ENCODE measurements at regions not wholly inside any gene's neighbourhood (a gene's known extent, or its start where the extent isn't known, plus 50 kb on each side); places are given as distances from the start of the nearest gene placed in this dataset.

- Mint-ChIP-seq H3K4me1 (peaks cover 15% of the 10 kb centered on the region), H3K27me3 (peaks cover 61% of the 10 kb centered on the region), H3K4me3 (no peak overlapping the region), H3K36me3 (ENCODE audit: low read depth) (no peaks in the 10 kb centered on the region), H3K27ac (no peak overlapping the region)
- DNase-seq (no peak), ATAC-seq (no peak)
- no peaks in the 10 kb centered on the region for H3K9me3 ChIP-seq (ENCODE audit: control insufficient read depth, low read length, poor library complexity, severe bottlenecking)
Measured at GRCh38 chr13:99898421-99898820, 73.1 kb downstream of the ZIC5 start.

- no peaks in the 10 kb centered on the region for H3K9me3 ChIP-seq (ENCODE audit: control insufficient read depth, low read length, poor library complexity, severe bottlenecking)
- no peak overlapping the region for H3K27ac Mint-ChIP-seq
- peaks cover 54% of the 10 kb centered on the region for H3K27me3 Mint-ChIP-seq
- H3K36me3 Mint-ChIP-seq (ENCODE audit: low read depth): no peaks in the 10 kb centered on the region
- peaks cover 15% of the 10 kb centered on the region for H3K4me1 Mint-ChIP-seq
- H3K4me3 Mint-ChIP-seq: no peak overlapping the region
- ATAC-seq: no peak
- no peak for DNase-seq
Measured at GRCh38 chr13:99897076-99897440, 74.5 kb downstream of the ZIC5 start.

- Mint-ChIP-seq H3K36me3 (ENCODE audit: low read depth) (no peaks in the 10 kb centered on the region), H3K4me3 (peak overlapping the region; percentile 79), H3K4me1 (peaks cover 15% of the 10 kb centered on the region), H3K27me3 (peaks cover 54% of the 10 kb centered on the region), H3K27ac (no peak overlapping the region)
- H3K9me3 ChIP-seq (ENCODE audit: control insufficient read depth, low read length, poor library complexity, severe bottlenecking): no peaks in the 10 kb centered on the region
- ATAC-seq: no peak
- no peak for DNase-seq
Measured at GRCh38 chr13:99896369-99897075, 75.0 kb downstream of the ZIC5 start.

GRCh38 chr13:99895444-99896368 lies 75.9 kb downstream of the ZIC5 start:
- ATAC-seq (peak; percentile 29), DNase-seq (no peak)
- no peak overlapping the region for H3K27ac Mint-ChIP-seq
- H3K9me3 ChIP-seq (ENCODE audit: control insufficient read depth, low read length, poor library complexity, severe bottlenecking): no peaks in the 10 kb centered on the region
- peak overlapping the region; percentile 89 for H3K4me3 Mint-ChIP-seq
- peaks cover 15% of the 10 kb centered on the region for H3K4me1 Mint-ChIP-seq
- no peaks in the 10 kb centered on the region for H3K36me3 Mint-ChIP-seq (ENCODE audit: low read depth)
- H3K27me3 Mint-ChIP-seq: peaks cover 47% of the 10 kb centered on the region

- DNase-seq: no peak
- peaks cover 9% of the 10 kb centered on the region for H3K4me1 Mint-ChIP-seq
- H3K27ac Mint-ChIP-seq: peak overlapping the region; percentile 49
- no peaks in the 10 kb centered on the region for H3K9me3 ChIP-seq (ENCODE audit: control insufficient read depth, low read length, poor library complexity, severe bottlenecking)
- H3K27me3 Mint-ChIP-seq: peaks cover 40% of the 10 kb centered on the region
- H3K36me3 Mint-ChIP-seq (ENCODE audit: low read depth): no peaks in the 10 kb centered on the region
- ATAC-seq: no peak
- peak overlapping the region; percentile 89 for H3K4me3 Mint-ChIP-seq
Measured at GRCh38 chr13:99894840-99895443, 76.6 kb downstream of the ZIC5 start.

GRCh38 chr13:99894105-99894839 lies 77.3 kb downstream of the ZIC5 start:
- no peaks in the 10 kb centered on the region for H3K36me3 Mint-ChIP-seq (ENCODE audit: low read depth)
- ATAC-seq (no peak), DNase-seq (no peak)
- peak overlapping the region; percentile 89 for H3K4me3 Mint-ChIP-seq
- no peaks in the 10 kb centered on the region for H3K9me3 ChIP-seq (ENCODE audit: control insufficient read depth, low read length, poor library complexity, severe bottlenecking)
- H3K4me1 Mint-ChIP-seq: peaks cover 9% of the 10 kb centered on the region
- H3K27me3 Mint-ChIP-seq: peaks cover 39% of the 10 kb centered on the region
- peak overlapping the region; percentile 49 for H3K27ac Mint-ChIP-seq

GRCh38 chr13:99893567-99893966 lies 78.0 kb downstream of the ZIC5 start:
- ATAC-seq (no peak), DNase-seq (no peak)
- Mint-ChIP-seq H3K27me3 (peaks cover 31% of the 10 kb centered on the region), H3K4me1 (peaks cover 9% of the 10 kb centered on the region), H3K4me3 (peak overlapping the region; percentile 70), H3K27ac (no peak overlapping the region), H3K36me3 (ENCODE audit: low read depth) (no peaks in the 10 kb centered on the region)
- no peaks in the 10 kb centered on the region for H3K9me3 ChIP-seq (ENCODE audit: control insufficient read depth, low read length, poor library complexity, severe bottlenecking)

- DNase-seq: no peak
- no peak for ATAC-seq
- H3K27me3 Mint-ChIP-seq: peaks cover 26% of the 10 kb centered on the region
- no peak overlapping the region for H3K4me3 Mint-ChIP-seq
- H3K9me3 ChIP-seq (ENCODE audit: control insufficient read depth, low read length, poor library complexity, severe bottlenecking): no peaks in the 10 kb centered on the region
- H3K36me3 Mint-ChIP-seq (ENCODE audit: low read depth): no peaks in the 10 kb centered on the region
- H3K4me1 Mint-ChIP-seq: peaks cover 9% of the 10 kb centered on the region
- no peak overlapping the region for H3K27ac Mint-ChIP-seq
Measured at GRCh38 chr13:99892866-99893504, 78.6 kb downstream of the ZIC5 start.

GRCh38 chr13:99892196-99892613 lies 79.4 kb downstream of the ZIC5 start:
- H3K9me3 ChIP-seq (ENCODE audit: control insufficient read depth, low read length, poor library complexity, severe bottlenecking): no peaks in the 10 kb centered on the region
- Mint-ChIP-seq H3K4me3 (no peak overlapping the region), H3K27me3 (peaks cover 18% of the 10 kb centered on the region), H3K27ac (no peak overlapping the region), H3K4me1 (peaks cover 9% of the 10 kb centered on the region), H3K36me3 (ENCODE audit: low read depth) (no peaks in the 10 kb centered on the region)
- ATAC-seq (no peak), DNase-seq (no peak)

- no peak for ATAC-seq
- H3K36me3 Mint-ChIP-seq (ENCODE audit: low read depth): no peaks in the 10 kb centered on the region
- H3K9me3 ChIP-seq (ENCODE audit: control insufficient read depth, low read length, poor library complexity, severe bottlenecking): no peaks in the 10 kb centered on the region
- no peak for DNase-seq
- no peak overlapping the region for H3K4me3 Mint-ChIP-seq
- no peaks in the 10 kb centered on the region for H3K4me1 Mint-ChIP-seq
- no peak overlapping the region for H3K27ac Mint-ChIP-seq
- H3K27me3 Mint-ChIP-seq: peaks cover 4% of the 10 kb centered on the region
Measured at GRCh38 chr13:99886706-99887105, 84.9 kb downstream of the ZIC5 start.

GRCh38 chr13:99884913-99885312 lies 86.7 kb downstream of the ZIC5 start:
- Mint-ChIP-seq H3K36me3 (ENCODE audit: low read depth) (no peaks in the 10 kb centered on the region), H3K4me3 (no peak overlapping the region), H3K27me3 (peaks cover 4% of the 10 kb centered on the region), H3K4me1 (no peaks in the 10 kb centered on the region), H3K27ac (no peak overlapping the region)
- DNase-seq (no peak), ATAC-seq (no peak)
- no peaks in the 10 kb centered on the region for H3K9me3 ChIP-seq (ENCODE audit: control insufficient read depth, low read length, poor library complexity, severe bottlenecking)

GRCh38 chr13:99883805-99884204 lies 87.8 kb downstream of the ZIC5 start:
- DNase-seq (no peak), ATAC-seq (no peak)
- no peak overlapping the region for H3K27ac Mint-ChIP-seq
- H3K9me3 ChIP-seq (ENCODE audit: control insufficient read depth, low read length, poor library complexity, severe bottlenecking): no peaks in the 10 kb centered on the region
- H3K36me3 Mint-ChIP-seq (ENCODE audit: low read depth): peaks cover 5% of the 10 kb centered on the region
- H3K27me3 Mint-ChIP-seq: peaks cover 4% of the 10 kb centered on the region
- H3K4me1 Mint-ChIP-seq: no peaks in the 10 kb centered on the region
- no peak overlapping the region for H3K4me3 Mint-ChIP-seq

All from T-helper 17 cell (primary cell).